HEK293T (cell line): ENCODE measurements at regions not wholly inside any gene's neighbourhood (a gene's known extent, or its start where the extent isn't known, plus 50 kb on each side); places are given as distances from the start of the nearest gene placed in this dataset.

Source experiments
- CTBP1 ChIP-seq: fragments of 450-650 bp; IDR thresholded peaks from 2 replicates; pipeline ENCODE4 v1.6.1; 2016; ENCODE audit warnings: borderline replicate concordance
- FOXK2 ChIP-seq: fragments of 450-650 bp; IDR thresholded peaks from 2 replicates; pipeline ENCODE4 v1.6.1; 2016; ENCODE audit warnings: mild to moderate bottlenecking

DNA sequence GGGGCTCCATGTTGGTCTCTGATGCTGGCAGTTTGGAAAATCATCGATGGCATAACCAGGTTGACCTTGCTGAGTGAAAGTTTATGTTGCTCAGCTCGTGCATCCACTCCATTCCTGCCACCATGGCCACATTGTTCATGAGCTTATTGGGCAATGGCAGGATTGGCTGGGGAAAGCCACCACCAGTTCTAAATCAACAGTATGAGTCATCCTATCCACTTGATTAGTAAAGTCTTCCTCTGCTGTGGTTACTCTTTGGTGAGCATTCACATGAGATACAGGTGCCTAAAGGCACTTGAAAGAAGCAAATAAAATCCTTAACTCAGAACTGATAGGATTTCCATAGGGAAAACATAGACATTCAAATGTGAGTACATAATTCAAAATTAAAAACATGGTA lies 131.8 kb upstream of the FBN2 start:
- TF ChIP-seq CTBP1 (no peak), FOXK2 (no peak)
